Nephron (organoid): ENCODE measurements at regions not wholly inside any gene's neighbourhood (a gene's known extent, or its start where the extent isn't known, plus 50 kb on each side); places are given as distances from the start of the nearest gene placed in this dataset.
A peak's percentile ranks its signal among the peaks of the same experiment; 100 is the strongest.

ENCODE experiments used
- H3K27ac Mint-ChIP-seq, 3 experiments: 2 replicates each; pipeline ENCODE4 v1.8.0; 2020; ENCODE audit warnings: mixed read lengths in 3 of 3, mild to moderate bottlenecking in 2 of 3, moderate library complexity in 1 of 3
- H3K27me3 Mint-ChIP-seq: 2 replicates; pipeline ENCODE4 v1.8.0; 2021; ENCODE audit warnings: low read depth, mild to moderate bottlenecking, moderate library complexity, mixed read lengths
- H3K36me3 Mint-ChIP-seq: 2 replicates; pipeline ENCODE4 v1.8.0; 2020; ENCODE audit warnings: low read depth, mixed read lengths
- H3K4me1 Mint-ChIP-seq: 2 replicates; pipeline ENCODE4 v1.8.0; 2020; ENCODE audit warnings: mixed read lengths
- H3K4me3 Mint-ChIP-seq, 3 experiments: 2 replicates each; pipeline ENCODE4 v1.8.0; 2020; ENCODE audit warnings: mild to moderate bottlenecking in 3 of 3, mixed read lengths in 3 of 3, moderate library complexity in 2 of 3
- H3K9me3 Mint-ChIP-seq: 2 replicates; pipeline ENCODE4 v1.8.0; 2020; ENCODE audit warnings: mixed read lengths
- CTCF ChIP-seq, 3 experiments: fragments of 200-600 bp; sonication (generic); IDR thresholded peaks; one replicate each; pipeline ENCODE4 v1.5.0; 2021; ENCODE audit warnings: antibody characterized with exemption in 3 of 3; ENCODE audit not compliant: unreplicated experiment in 3 of 3

DNA sequence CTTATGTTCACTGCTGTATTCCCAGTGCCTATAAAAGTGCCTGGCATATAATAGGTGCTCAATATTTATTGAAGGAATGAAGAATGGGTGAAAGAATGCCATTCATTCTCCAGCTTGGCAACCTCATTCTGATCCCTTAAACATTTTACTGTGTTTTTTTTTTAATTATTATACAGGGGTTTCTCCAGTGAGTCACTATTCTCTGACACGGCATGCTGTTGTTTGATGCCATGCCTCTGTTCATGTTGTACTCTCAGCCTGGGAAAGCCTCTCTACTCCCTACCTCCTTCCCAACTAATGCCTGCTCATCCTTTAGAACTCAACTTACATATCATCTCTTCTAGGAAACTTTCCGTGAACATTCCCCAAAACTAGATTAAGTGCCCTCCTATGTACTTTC is 70.2 kb upstream of the PHF24 start:
- Mint-ChIP-seq H3K27me3 (peaks cover 10% of the 10 kb centered on the region), H3K9me3 (no peaks in the 10 kb centered on the region), H3K4me3 (no peak overlapping the region), H3K36me3 (no peaks in the 10 kb centered on the region), H3K27ac (no peak overlapping the region), H3K4me1 (no peaks in the 10 kb centered on the region)
- no peak for TF ChIP-seq CTCF (IDR thresholded peaks at IDR 0.05; ENCODE audit: unreplicated experiment in 3 of 3)

- Mint-ChIP-seq H3K4me1 (no peaks in the 10 kb centered on the region), H3K27ac (no peak overlapping the region), H3K36me3 (no peaks in the 10 kb centered on the region), H3K4me3 (no peak overlapping the region), H3K27me3 (peaks cover 4% of the 10 kb centered on the region), H3K9me3 (no peaks in the 10 kb centered on the region)
- no peak for TF ChIP-seq CTCF (IDR thresholded peaks at IDR 0.05; ENCODE audit: unreplicated experiment in 3 of 3)
Observed at GRCh38 chr9:34884747-34885189, 73.3 kb upstream of the PHF24 start.

DNA sequence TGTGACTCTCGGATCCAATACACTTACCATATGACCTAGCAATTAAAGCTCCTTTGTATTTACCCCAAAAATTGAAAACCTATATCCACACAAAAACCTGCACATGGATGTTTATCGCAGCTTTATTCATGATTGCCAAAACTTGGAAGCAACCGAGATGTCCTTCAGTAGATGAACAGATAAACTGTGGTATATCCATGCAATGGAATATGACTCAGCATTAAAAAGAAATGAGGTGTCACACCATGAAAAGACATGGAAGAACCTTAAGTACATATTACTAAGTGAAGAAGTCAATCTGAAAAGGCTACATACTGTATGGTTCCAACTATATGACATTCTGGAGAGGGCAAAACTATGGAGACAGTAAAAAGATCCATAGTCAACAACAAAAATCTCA is 82.0 kb upstream of the PHF24 start:
- Mint-ChIP-seq H3K9me3 (peaks cover 6% of the 10 kb centered on the region), H3K36me3 (no peaks in the 10 kb centered on the region), H3K27ac (no peak overlapping the region), H3K4me3 (no peak overlapping the region), H3K27me3 (peaks cover 4% of the 10 kb centered on the region), H3K4me1 (no peaks in the 10 kb centered on the region)
- TF ChIP-seq CTCF (IDR thresholded peaks at IDR 0.05; ENCODE audit: unreplicated experiment in 3 of 3) = no peak

GRCh38 chr9:34869390-34869789 is 88.7 kb upstream of the PHF24 start:
- H3K4me1 Mint-ChIP-seq = no peaks in the 10 kb centered on the region
- peaks cover 8% of the 10 kb centered on the region for H3K9me3 Mint-ChIP-seq
- TF ChIP-seq CTCF (IDR thresholded peaks at IDR 0.05; ENCODE audit: unreplicated experiment in 3 of 3) = peak; percentile 27 to 40 (median 28)
- H3K4me3 Mint-ChIP-seq = no peak overlapping the region
- peaks cover 11% of the 10 kb centered on the region for H3K27me3 Mint-ChIP-seq
- H3K27ac Mint-ChIP-seq = no peak overlapping the region
- H3K36me3 Mint-ChIP-seq = no peaks in the 10 kb centered on the region

DNA sequence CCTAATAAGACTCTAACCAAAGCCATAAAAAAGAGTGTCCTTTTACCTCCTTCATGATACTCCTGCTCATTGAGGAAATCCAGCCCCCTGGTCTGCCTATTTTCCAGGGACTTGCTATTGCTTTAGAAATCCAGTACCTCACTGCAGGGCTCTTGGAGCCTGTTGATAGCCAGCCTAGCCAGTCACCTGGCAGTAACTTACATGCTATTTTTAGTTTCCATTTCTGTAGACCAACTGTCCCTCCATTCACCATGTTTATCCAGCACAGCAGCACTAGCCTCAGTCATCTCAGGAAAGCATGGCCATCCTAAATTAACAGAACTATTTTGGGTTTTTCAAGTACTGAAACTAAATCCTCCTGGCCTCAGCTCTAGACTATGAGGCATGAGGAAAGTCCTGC is 91.5 kb upstream of the PHF24 start:
- no peaks in the 10 kb centered on the region for H3K36me3 Mint-ChIP-seq
- no peaks in the 10 kb centered on the region for H3K4me1 Mint-ChIP-seq
- no peak for TF ChIP-seq CTCF (IDR thresholded peaks at IDR 0.05; ENCODE audit: unreplicated experiment in 3 of 3)
- H3K9me3 Mint-ChIP-seq = peaks cover 14% of the 10 kb centered on the region
- no peak overlapping the region for H3K4me3 Mint-ChIP-seq
- no peak overlapping the region for H3K27ac Mint-ChIP-seq
- H3K27me3 Mint-ChIP-seq = peaks cover 16% of the 10 kb centered on the region

GRCh38 chr9:34863426-34863825 is 94.7 kb upstream of the PHF24 start:
- Mint-ChIP-seq H3K4me1 (no peaks in the 10 kb centered on the region), H3K9me3 (peaks cover 27% of the 10 kb centered on the region), H3K36me3 (no peaks in the 10 kb centered on the region), H3K4me3 (no peak overlapping the region), H3K27me3 (peaks cover 21% of the 10 kb centered on the region), H3K27ac (no peak overlapping the region)
- no peak for TF ChIP-seq CTCF (IDR thresholded peaks at IDR 0.05; ENCODE audit: unreplicated experiment in 3 of 3)
